ENCODE measurements at regions not wholly inside any gene's neighbourhood (a gene's known extent, or its start where the extent isn't known, plus 50 kb on each side); places are given as distances from the start of the nearest gene placed in this dataset.

GRCh38 chr2:45156605-45157004 lies 147.4 kb upstream of the SIX2 start:
- no peak overlapping the region for H3K4me3 ChIP-seq (ENCODE audit: low read depth, low read length)
- ChIA-PET POLR2A (no interaction called here), CTCF (no interaction called here)
- no peak for DNase-seq (ENCODE audit: low read depth, low spot score)
- no peak for TF ChIP-seq CTCF (IDR thresholded peaks at IDR 0.05; ENCODE audit: insufficient read depth, low read length, missing control alignments)

- no peak overlapping the region for H3K4me3 ChIP-seq (ENCODE audit: low read depth, low read length)
- ChIA-PET POLR2A (no interaction called here), CTCF (no interaction called here)
- DNase-seq (ENCODE audit: low read depth, low spot score): no peak
- no peak for TF ChIP-seq CTCF (IDR thresholded peaks at IDR 0.05; ENCODE audit: insufficient read depth, low read length, missing control alignments)
Measured at GRCh38 chr2:45154606-45155155, 145.4 kb upstream of the SIX2 start.

GRCh38 chr2:45154144-45154543 lies 144.9 kb upstream of the SIX2 start:
- no peak for DNase-seq (ENCODE audit: low read depth, low spot score)
- ChIA-PET POLR2A (no interaction called here), CTCF (no interaction called here)
- no peak overlapping the region for H3K4me3 ChIP-seq (ENCODE audit: low read depth, low read length)
- no peak for TF ChIP-seq CTCF (IDR thresholded peaks at IDR 0.05; ENCODE audit: insufficient read depth, low read length, missing control alignments)

- POLR2A ChIA-PET: no interaction called here
- TF ChIP-seq CTCF (IDR thresholded peaks at IDR 0.05; ENCODE audit: insufficient read depth, low read length, missing control alignments): no peak
- H3K4me3 ChIP-seq (ENCODE audit: low read depth, low read length): no peak overlapping the region
- CTCF ChIA-PET: no interaction called here
- no peak for DNase-seq (ENCODE audit: low read depth, low spot score)
Measured at GRCh38 chr2:45153121-45153520, 143.9 kb upstream of the SIX2 start.

GRCh38 chr2:45152691-45153090 lies 143.4 kb upstream of the SIX2 start:
- CTCF ChIA-PET: no interaction called here
- no peak overlapping the region for H3K4me3 ChIP-seq (ENCODE audit: low read depth, low read length)
- POLR2A ChIA-PET: no interaction called here
- no peak for DNase-seq (ENCODE audit: low read depth, low spot score)
- no peak for TF ChIP-seq CTCF (IDR thresholded peaks at IDR 0.05; ENCODE audit: insufficient read depth, low read length, missing control alignments)

- POLR2A ChIA-PET: no interaction called here
- CTCF ChIA-PET: no interaction called here
- H3K4me3 ChIP-seq (ENCODE audit: low read depth, low read length): no peak overlapping the region
- no peak for DNase-seq (ENCODE audit: low read depth, low spot score)
- no peak for TF ChIP-seq CTCF (IDR thresholded peaks at IDR 0.05; ENCODE audit: insufficient read depth, low read length, missing control alignments)
Measured at GRCh38 chr2:45145073-45145899, 136.0 kb upstream of the SIX2 start.
